H7 (cell line): ENCODE measurements at regions not wholly inside any gene's neighbourhood (a gene's known extent, or its start where the extent isn't known, plus 50 kb on each side); places are given as distances from the start of the nearest gene placed in this dataset.
"Not testable (repeated sequence)": the region's sequence is repeated elsewhere in the genome, so short reads cannot be mapped to it uniquely, and the experiment has no call there.

Experiments
- DNase-seq: peaks from one replicate; pipeline ENCODE4 v3.0.0; 2012
- H3K27me3 ChIP-seq: 2 replicates; pipeline ENCODE4 v1.6.0; 2011; ENCODE audit warnings: mild to moderate bottlenecking, low read length; ENCODE audit not compliant: control insufficient read depth, insufficient read depth
- H3K36me3 ChIP-seq: replicated peaks from 2 replicates; pipeline ENCODE4 v1.5.1; 2011; ENCODE audit warnings: low read length; ENCODE audit not compliant: control insufficient read depth, insufficient read depth
- H3K4me3 ChIP-seq: 2 replicates; pipeline ENCODE4 v1.5.1; 2011; ENCODE audit warnings: low read depth, mild to moderate bottlenecking, control low read depth, low read length, moderate library complexity; ENCODE audit not compliant: insufficient read depth

DNA sequence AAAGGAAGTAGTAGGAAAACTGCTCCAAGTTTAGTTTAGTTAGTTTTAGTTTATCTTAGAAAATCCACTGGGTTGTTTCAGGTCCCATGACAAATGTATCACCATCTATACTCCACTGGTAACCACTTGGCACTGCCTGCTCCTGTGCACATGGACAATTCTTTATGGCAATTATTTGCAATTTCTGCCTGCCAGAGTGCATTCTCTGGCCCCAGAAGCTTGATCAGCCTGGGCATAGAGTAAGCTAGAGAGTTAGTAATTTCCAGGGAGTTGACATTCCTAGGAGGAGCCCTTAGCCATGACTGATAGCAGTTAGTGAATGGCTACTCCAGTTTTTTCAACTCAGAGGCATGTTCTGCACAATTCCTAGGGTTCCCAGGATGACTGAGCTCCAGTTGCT lies 203.2 kb upstream of the FGF13 start:
- Histone ChIP-seq H3K4me3 (no peak overlapping the region), H3K27me3 (no peaks in the 10 kb centered on the region), H3K36me3 (no peaks in the 10 kb centered on the region)
- no peak for DNase-seq

GRCh38 chrX:138908577-138908976 lies 197.1 kb upstream of the FGF13 start:
- no peak overlapping the region for H3K4me3 ChIP-seq
- no peaks in the 10 kb centered on the region for H3K36me3 ChIP-seq
- DNase-seq = no peak
- H3K27me3 ChIP-seq = no peaks in the 10 kb centered on the region

- DNase-seq = no peak
- H3K4me3 ChIP-seq = no peak overlapping the region
- H3K27me3 ChIP-seq = no peaks in the 10 kb centered on the region
- H3K36me3 ChIP-seq = no peaks in the 10 kb centered on the region
Measured at GRCh38 chrX:138897621-138898492, 186.3 kb upstream of the FGF13 start.

DNA sequence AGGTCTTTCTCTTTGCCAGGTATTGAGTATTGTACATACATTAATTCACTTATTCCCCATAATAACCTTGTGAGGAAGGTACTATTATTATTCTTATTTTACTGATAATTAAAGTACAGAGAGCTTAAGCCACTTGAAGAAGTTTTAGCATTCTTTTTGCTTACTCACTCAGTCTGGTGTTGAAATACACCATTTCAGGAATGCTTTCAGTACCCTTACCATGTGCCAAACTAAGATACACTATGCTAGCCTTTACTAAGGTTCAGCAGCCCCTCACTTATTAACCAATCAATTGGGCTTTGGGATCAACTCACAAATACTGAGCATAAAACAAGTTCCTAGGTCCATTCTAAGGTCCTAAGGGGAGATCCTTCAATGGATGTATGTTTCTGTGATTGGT lies 179.0 kb upstream of the FGF13 start:
- no peaks in the 10 kb centered on the region for H3K36me3 ChIP-seq
- no peaks in the 10 kb centered on the region for H3K27me3 ChIP-seq
- no peak overlapping the region for H3K4me3 ChIP-seq
- no peak for DNase-seq

- H3K4me3 ChIP-seq = no peak overlapping the region
- no peaks in the 10 kb centered on the region for H3K36me3 ChIP-seq
- H3K27me3 ChIP-seq = no peaks in the 10 kb centered on the region
- DNase-seq = no peak
Measured at GRCh38 chrX:138889149-138889548, 177.6 kb upstream of the FGF13 start.

DNA sequence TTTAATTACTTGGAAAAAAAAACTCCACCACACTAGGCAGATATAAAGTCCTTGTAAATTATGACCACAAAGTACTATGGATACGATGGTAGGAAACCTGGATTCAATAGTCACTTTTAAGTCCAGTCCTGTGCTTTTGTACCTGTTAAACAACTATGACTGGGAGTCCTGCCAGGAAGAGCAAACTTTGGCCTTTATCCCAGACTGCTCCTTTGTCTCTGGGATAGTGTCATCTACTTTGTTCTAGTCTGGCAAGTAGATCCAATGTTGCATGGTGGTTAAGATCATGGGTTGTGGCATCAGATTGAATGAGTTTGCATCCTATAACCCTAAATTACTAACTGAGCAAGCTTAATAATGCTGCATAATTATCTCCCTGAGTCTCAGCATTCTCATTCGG lies 175.3 kb upstream of the FGF13 start:
- Histone ChIP-seq H3K4me3 (no peak overlapping the region), H3K36me3 (no peaks in the 10 kb centered on the region), H3K27me3 (no peaks in the 10 kb centered on the region)
- DNase-seq = no peak

GRCh38 chrX:138885886-138886285 lies 174.4 kb upstream of the FGF13 start:
- Histone ChIP-seq H3K27me3 (no peaks in the 10 kb centered on the region), H3K4me3 (no peak overlapping the region), H3K36me3 (no peaks in the 10 kb centered on the region)
- DNase-seq = no peak

DNA sequence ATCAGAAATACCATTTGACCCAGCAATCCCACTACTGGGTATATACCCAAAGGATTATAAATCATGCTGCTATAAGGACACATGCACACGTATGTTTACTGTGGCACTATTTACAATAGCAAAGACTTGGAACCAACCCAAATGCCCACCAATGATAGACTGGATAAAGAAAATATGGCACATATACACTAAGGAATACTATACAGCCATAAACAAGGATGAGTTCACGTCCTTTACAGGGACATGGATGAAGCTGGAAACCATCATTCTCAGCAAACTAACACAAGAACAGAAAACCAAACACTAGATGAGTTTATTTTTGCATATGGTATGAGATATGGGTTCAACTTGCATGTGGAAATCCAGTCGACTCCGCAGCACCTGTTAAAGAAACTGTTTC lies 168.8 kb upstream of the FGF13 start:
- not testable (repeated sequence) for H3K4me3 ChIP-seq, H3K36me3 ChIP-seq, DNase-seq, H3K27me3 ChIP-seq

- DNase-seq = no peak
- Histone ChIP-seq H3K36me3 (no peaks in the 10 kb centered on the region), H3K4me3 (no peak overlapping the region), H3K27me3 (no peaks in the 10 kb centered on the region)
Measured at GRCh38 chrX:138877746-138878145, 166.2 kb upstream of the FGF13 start.

GRCh38 chrX:138875472-138875871 lies 164.0 kb upstream of the FGF13 start:
- DNase-seq = no peak
- H3K36me3 ChIP-seq = no peaks in the 10 kb centered on the region
- no peaks in the 10 kb centered on the region for H3K27me3 ChIP-seq
- no peak overlapping the region for H3K4me3 ChIP-seq

GRCh38 chrX:138874271-138874935 lies 162.9 kb upstream of the FGF13 start:
- no peak overlapping the region for H3K4me3 ChIP-seq
- H3K36me3 ChIP-seq = no peaks in the 10 kb centered on the region
- H3K27me3 ChIP-seq = no peaks in the 10 kb centered on the region
- DNase-seq = no peak

GRCh38 chrX:138873640-138874039 lies 162.1 kb upstream of the FGF13 start:
- not testable (repeated sequence) for H3K27me3 ChIP-seq, DNase-seq, H3K36me3 ChIP-seq, H3K4me3 ChIP-seq

DNA sequence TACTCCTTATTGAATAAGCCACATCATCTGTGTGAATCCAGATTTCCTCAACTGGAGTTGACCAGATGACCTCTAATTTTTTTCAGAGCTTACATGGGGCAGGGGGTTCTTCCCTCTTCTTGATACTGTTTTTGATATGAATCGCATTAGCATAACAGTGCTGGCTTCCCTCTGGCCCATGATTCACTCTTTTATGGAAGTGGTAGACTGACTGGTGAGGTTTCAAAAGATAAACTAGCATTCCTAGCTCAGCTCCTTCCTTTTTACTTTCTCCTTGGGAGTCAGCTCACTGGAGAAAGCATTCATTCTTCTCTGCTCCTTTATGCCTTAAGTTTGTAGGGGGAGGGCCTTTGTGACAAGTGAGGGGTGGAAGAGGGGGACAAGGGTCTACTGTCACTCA lies 161.0 kb upstream of the FGF13 start:
- H3K4me3 ChIP-seq = no peak overlapping the region
- DNase-seq = no peak
- no peaks in the 10 kb centered on the region for H3K36me3 ChIP-seq

GRCh38 chrX:138871739-138872138 lies 160.2 kb upstream of the FGF13 start:
- Histone ChIP-seq H3K4me3 (no peak overlapping the region), H3K36me3 (no peaks in the 10 kb centered on the region), H3K27me3 (no peaks in the 10 kb centered on the region)
- no peak for DNase-seq

More for the DNA sequence above, 161.0 kb upstream of the FGF13 start:
- H3K27me3 ChIP-seq = no peaks in the 10 kb centered on the region

DNA sequence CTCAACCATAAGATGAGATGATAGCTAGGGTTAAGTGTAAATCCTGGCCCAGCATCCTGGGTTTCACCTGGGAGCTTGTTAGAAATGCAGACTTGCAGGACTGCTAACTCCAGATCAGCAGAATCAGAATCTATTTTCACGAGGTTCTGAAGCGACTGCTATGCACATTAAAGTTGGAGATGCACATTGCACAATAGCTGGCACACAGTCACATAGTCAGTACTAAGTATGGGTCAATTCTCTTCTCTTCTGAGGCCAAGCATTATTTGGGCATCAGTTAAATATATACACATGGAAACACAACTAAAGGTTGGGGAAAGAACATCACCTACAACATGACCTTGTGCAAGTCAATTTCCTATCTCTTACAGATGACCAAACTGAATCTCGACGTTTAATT lies 155.1 kb upstream of the FGF13 start:
- no peak overlapping the region for H3K4me3 ChIP-seq
- no peaks in the 10 kb centered on the region for H3K27me3 ChIP-seq

More for the DNA sequence above, 155.1 kb upstream of the FGF13 start:
- H3K36me3 ChIP-seq = no peaks in the 10 kb centered on the region
- no peak for DNase-seq
